ENCODE measurements at regions not wholly inside any gene's neighbourhood (a gene's known extent, or its start where the extent isn't known, plus 50 kb on each side); places are given as distances from the start of the nearest gene placed in this dataset.
"Not testable (repeated sequence)": the region's sequence is repeated elsewhere in the genome, so short reads cannot be mapped to it uniquely, and the experiment has no call there.

DNA sequence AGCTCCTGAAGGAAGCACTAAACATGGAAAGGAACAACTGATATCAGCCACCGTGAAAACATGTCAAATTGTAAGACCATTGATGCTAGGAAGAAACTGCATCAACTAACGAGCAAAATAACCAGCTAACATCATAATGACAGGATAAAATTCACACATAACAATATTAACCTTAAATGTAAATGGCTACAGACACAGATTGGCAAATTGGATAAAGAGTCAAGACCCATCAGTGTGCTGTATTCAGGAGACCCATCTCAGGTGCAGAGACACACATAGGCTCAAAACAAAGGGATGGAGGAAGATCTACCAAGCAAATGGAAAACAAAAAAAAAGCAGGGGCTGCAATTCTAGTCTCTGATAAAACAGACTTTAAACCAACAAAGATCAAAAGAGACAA lies 67.4 kb upstream of the ZNF30 start:
- TF ChIP-seq, protein P1, sequence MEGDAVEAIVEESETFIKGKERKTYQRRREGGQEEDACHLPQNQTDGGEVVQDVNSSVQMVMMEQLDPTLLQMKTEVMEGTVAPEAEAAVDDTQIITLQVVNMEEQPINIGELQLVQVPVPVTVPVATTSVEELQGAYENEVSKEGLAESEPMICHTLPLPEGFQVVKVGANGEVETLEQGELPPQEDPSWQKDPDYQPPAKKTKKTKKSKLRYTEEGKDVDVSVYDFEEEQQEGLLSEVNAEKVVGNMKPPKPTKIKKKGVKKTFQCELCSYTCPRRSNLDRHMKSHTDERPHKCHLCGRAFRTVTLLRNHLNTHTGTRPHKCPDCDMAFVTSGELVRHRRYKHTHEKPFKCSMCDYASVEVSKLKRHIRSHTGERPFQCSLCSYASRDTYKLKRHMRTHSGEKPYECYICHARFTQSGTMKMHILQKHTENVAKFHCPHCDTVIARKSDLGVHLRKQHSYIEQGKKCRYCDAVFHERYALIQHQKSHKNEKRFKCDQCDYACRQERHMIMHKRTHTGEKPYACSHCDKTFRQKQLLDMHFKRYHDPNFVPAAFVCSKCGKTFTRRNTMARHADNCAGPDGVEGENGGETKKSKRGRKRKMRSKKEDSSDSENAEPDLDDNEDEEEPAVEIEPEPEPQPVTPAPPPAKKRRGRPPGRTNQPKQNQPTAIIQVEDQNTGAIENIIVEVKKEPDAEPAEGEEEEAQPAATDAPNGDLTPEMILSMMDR (optimal IDR thresholded peaks at IDR 0.05 in 1 of 3, IDR thresholded peaks at IDR 0.05 in 1 of 3, conservative IDR thresholded peaks at IDR 0.05 in 1 of 3; ENCODE audit: extremely low read depth in 1 of 3, insufficient read depth in 2 of 3, low read length in 3 of 3): not testable (repeated sequence)
- not testable (repeated sequence) for TF ChIP-seq EZH2 (IDR thresholded peaks at IDR 0.05; ENCODE audit: low read length)

Data from keratinocyte (primary cell).